Stimulated activated CD4-positive, alpha-beta T cell treated with anti-CD3 and anti-CD28 coated beads, Interleukin-4, amount 100 ng/mL, for 1 hour (primary cell): ENCODE measurements at regions not wholly inside any gene's neighbourhood (a gene's known extent, or its start where the extent isn't known, plus 50 kb on each side); places are given as distances from the start of the nearest gene placed in this dataset.
"Not testable (repeated sequence)": the region's sequence is repeated elsewhere in the genome, so short reads cannot be mapped to it uniquely, and the experiment has no call there.

Experiments
- DNase-seq: peaks from one replicate; pipeline ENCODE4 v3.0.0-alpha.2; 2020

GRCh38 chr2:7309582-7309981 lies 392.4 kb downstream of the RNF144A start:
- DNase-seq: no peak

DNA sequence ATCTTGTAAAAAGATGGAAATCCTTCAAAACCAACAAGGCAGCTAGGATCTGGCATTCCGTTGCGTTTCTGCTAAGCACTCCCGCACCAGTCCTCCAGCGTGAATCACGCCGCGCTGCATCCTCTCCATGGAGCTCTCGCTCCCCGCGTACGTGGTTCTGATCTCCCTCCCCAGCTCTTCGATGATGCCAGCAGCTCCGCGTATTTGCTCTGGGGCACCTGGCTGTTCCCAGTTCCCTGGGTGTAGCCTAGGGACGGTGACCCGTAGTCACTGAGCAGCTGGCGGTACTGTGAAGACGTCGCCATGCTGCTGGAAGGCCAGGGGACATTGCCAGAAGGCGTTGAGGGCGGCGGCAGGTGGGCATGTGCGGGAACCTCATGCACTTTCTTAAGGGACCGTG lies 407.5 kb downstream of the RNF144A start:
- DNase-seq: no peak

DNA sequence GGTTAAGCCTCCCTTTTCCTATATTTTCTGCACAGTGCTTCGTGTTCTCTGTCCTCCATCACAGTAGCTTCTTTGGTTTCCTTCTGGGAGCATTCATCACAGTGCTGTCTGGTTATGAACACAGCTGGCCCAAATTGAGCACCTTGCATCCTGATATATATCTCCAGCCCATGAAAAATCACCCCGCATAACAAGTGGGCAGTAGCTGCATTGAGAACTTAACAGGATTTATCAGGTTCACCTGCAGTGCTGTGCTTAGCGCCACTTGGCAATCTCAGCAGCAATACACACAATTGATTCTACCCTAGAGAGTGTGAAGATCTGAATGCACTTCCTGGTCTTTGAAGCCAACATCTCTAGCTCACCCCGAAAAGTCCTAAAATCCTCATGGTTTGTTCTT lies 408.0 kb downstream of the RNF144A start:
- DNase-seq: no peak

- no peak for DNase-seq
These were observed 412.3 kb downstream of the RNF144A start for GRCh38 chr2:7329465-7329864.

DNA sequence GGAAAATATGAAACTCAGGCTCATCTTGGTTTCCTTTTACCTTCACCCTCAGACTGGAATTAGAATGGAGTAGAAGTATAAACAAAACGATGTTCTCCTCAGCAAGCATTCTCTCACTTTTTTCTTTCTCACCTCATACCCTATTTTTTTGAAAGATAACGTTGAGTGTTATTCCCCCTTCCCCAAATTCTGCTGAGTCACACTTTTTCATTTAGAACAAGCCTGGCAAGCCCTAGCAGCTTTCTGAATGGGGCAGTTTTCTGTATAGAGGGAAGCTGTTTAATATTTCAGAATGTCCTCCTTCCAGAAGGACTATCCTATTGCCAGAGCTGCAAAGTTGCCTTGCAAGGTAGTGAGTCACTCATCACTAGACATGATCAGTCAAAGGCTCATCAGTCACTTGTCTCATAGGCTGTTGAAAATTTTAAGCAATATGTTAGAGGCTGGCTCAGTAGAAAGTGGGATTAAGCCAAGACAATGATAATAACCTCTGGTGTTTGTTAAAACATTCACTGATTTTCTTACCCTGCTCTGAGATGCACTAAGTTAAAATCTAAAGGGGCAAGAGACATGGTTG lies 416.1 kb downstream of the RNF144A start:
- DNase-seq: no peak

GRCh38 chr2:7333960-7334493 lies 416.8 kb downstream of the RNF144A start:
- no peak for DNase-seq

GRCh38 chr2:7338961-7339360 lies 421.7 kb downstream of the RNF144A start:
- DNase-seq: no peak

GRCh38 chr2:7346336-7346735 lies 429.1 kb downstream of the RNF144A start:
- no peak for DNase-seq

GRCh38 chr2:7348761-7349160 lies 431.5 kb downstream of the RNF144A start:
- no peak for DNase-seq

DNA sequence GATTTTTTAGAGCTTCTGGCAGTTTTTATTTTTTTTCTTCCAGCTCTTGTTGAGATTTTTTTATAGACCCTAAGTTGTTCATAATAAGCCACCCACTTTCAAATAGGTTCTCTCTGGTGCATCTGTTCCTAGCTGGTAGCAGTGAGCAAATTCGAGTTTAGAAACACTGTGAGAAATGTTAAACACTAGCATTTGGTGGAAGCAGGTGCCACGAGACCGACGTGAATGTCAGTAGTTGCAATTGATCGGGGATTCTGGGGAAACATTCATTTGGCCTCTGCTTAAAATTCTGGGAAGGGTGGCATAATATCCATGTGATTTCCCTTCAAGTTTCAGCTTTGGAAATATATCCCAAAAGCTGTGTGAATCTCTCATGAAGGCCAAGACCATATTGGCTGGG lies 435.0 kb downstream of the RNF144A start:
- DNase-seq: no peak

DNA sequence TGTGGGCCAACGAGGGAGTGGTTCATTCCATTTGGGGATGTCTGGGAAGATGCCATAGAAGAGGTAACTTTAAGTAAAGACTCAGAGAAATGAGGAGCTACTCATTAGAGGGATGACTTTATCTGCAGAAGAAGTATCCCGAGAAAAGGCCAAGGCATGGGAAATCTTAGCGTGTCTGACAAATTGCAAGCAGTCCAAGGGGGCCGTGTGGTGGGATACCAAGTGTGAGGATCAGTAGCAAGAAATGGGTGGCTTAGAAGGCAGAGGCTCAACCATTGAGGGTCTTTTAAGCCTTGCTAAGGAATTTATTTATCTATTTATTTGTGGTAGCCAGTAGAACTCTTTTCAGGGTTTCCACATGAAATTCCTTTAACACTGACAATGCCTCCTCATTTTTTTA lies 436.4 kb downstream of the RNF144A start:
- no peak for DNase-seq

DNA sequence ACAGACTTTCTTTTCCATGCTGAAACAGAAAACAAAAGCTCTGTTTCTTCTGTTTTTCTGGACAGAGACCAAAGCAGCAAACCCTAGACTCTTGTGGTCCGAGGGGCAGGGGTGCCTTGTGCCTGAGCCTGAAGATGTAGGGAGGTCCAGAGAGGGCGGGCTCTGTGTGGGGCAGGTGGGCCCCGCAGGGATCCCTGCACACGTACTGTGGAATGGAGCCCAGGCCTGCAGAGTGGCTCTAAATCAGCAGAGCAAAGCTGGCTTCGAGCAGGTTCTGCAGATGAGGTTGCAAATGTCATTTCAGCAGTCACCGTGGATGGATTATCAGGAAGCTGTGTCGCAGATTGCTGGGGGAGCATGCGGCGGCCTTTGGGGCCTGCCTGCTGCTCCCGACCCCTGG lies 438.6 kb downstream of the RNF144A start:
- no peak for DNase-seq

- no peak for DNase-seq
These were observed 439.8 kb downstream of the RNF144A start for GRCh38 chr2:7356909-7357584.

GRCh38 chr2:7357993-7358392 lies 440.8 kb downstream of the RNF144A start:
- DNase-seq: no peak

DNA sequence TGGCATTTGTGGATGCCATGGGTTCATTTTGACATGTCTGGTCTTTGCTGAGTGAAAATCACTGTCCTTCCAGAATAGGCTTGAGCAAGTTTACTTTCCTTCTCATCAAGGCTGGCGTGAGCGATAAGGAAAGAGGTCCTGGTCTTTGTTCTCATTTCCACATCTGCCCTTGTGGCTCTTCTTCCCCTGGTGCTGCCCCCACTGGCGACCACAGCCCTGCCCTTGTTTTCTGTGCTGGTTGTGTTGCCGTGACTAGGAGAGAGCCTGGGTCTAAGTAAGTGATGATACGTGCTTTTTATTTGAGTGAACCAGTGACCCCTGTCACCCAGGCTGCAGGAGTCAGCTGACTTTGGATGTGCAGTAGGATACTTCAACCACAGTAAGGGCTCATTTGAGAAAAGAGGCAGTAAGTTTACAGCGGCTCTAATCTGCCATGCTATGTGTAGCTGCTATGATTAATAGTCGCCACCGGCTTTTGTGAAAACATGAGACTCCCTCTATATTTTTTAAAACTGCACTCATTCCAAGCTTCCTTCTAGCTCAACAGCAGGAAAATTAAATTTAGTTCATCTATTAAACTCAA lies 441.7 kb downstream of the RNF144A start:
- no peak for DNase-seq

- no peak for DNase-seq
These were observed 446.7 kb downstream of the RNF144A start for GRCh38 chr2:7363906-7364305.

- DNase-seq: no peak
These were observed 451.0 kb downstream of the RNF144A start for GRCh38 chr2:7368211-7368610.

- no peak for DNase-seq
These were observed 455.9 kb downstream of the RNF144A start for GRCh38 chr2:7373156-7373555.

DNA sequence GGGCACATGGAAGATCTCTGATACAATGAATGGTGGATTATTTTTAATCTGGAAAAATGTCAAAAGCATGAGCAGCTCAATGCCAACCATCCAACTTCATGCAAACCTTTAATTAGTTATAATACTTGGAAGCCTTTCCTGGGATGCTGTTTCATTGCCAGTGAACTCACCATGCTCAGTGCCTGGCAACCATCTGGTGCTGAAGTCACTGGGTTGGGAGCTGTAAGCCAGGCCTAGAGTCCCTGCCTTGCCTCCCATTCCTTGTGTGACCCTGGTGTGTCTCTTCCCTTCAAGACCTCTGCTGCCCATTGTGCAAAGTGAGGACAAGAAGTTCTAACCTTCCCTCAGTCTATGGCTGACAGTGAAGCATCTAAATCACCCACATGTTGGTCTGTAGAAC lies 458.7 kb downstream of the RNF144A start:
- no peak for DNase-seq

GRCh38 chr2:7377916-7378569 lies 460.8 kb downstream of the RNF144A start:
- DNase-seq: no peak

DNA sequence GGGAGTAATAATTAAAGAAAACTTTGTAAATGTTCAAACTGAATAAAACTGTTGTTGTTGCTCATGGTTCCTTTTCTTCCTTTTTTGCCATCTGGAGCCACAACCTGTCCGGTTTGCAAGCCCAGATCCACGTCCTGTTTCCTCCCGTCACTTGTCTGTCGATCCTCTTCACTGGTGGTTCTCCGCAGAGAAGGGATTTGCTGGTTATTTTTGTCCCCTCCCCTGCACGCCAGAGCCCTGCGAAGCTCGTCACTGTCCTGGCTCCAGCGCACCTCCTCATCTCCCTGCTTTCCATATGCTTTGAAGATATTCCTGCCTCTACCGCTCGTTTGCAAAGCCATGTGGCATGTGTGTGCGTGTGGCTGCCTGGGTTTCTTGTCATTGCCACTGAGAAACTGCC lies 461.4 kb downstream of the RNF144A start:
- no peak for DNase-seq

- DNase-seq: no peak
These were observed 462.6 kb downstream of the RNF144A start for GRCh38 chr2:7379799-7380198.

DNA sequence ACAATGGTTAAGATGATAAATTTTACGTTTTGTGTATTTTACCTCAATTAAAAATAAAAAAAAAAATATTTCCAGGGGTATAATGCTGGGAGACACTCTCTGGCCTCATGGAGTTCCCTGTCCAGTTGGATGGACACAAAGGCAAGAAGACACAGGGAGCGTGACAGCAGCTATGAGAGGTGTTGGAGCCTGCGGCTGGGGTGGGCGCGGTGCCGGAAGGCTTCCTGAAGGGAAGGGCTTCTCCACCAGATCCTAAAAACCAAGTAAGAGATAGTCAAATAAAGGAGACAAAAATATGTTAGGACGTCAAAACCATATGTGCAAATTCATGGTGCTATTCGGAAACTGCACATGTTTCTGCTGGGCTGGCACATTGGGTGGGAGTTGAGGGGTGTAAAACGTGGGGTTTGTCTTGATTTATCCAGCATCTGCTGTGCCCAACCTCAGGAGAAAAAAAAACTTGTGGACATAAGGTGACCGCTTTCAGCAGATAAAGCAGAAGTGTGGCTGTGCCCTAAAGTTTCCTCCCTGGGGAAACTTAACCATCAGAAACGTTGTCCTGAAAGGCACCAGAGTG lies 467.6 kb downstream of the RNF144A start:
- DNase-seq: no peak

DNA sequence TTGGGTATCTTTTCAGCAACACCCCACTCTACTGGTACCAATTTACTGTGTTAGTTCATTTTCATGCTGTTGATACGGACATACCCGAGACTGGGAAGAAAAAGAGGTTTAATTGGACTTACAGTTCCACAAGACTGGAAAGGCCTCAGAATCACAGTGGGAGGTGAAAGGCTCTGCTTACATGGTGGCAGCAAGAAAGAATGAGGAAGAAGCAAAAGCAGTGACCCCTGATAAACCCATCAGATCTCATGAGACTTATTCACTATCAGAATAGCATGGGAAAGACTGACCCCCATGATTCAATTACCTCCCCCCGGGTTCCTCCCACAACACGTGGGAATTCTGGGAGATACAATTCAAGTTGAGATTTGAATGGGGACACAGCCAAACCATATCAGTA lies 473.1 kb downstream of the RNF144A start:
- not testable (repeated sequence) for DNase-seq
